RWPE2 (cell line): ENCODE measurements at regions not wholly inside any gene's neighbourhood (a gene's known extent, or its start where the extent isn't known, plus 50 kb on each side); places are given as distances from the start of the nearest gene placed in this dataset.

Experiments
- ATAC-seq: fragments of 200-7000 bp; cut with Tn5 transposase; 3 replicates; pipeline ENCODE4 v1.9.1; 2021; ENCODE audit warnings: low read depth
- DNase-seq: peaks from one replicate; pipeline ENCODE4 v3.0.0-alpha.2; 2020; ENCODE audit warnings: low spot score
- H3K27ac ChIP-seq: fragments of 450-650 bp; 2 replicates; pipeline ENCODE4 v1.5.1; 2017; ENCODE audit warnings: mild to moderate bottlenecking; ENCODE audit not compliant: poor library complexity, severe bottlenecking
- H3K27me3 ChIP-seq: fragments of 250-450 bp; sonication (Bioruptor Pico); 2 replicates; pipeline ENCODE4 v1.5.1; 2021; ENCODE audit warnings: mild to moderate bottlenecking, moderate library complexity; ENCODE audit not compliant: insufficient read depth, poor library complexity, severe bottlenecking
- H3K36me3 ChIP-seq: fragments of 250-450 bp; sonication (Bioruptor Pico); 2 replicates; pipeline ENCODE4 v1.5.1; 2020; ENCODE audit warnings: low read depth, mild to moderate bottlenecking, moderate library complexity
- H3K4me1 ChIP-seq: fragments of 250-450 bp; sonication (Bioruptor Pico); 2 replicates; pipeline ENCODE4 v1.5.1; 2021; ENCODE audit warnings: mild to moderate bottlenecking, moderate library complexity; ENCODE audit not compliant: insufficient read depth, poor library complexity, severe bottlenecking
- H3K4me3 ChIP-seq: fragments of 250-450 bp; sonication (Bioruptor Pico); 2 replicates; pipeline ENCODE4 v1.5.1; 2021; ENCODE audit warnings: mild to moderate bottlenecking, moderate library complexity; ENCODE audit not compliant: severe bottlenecking
- H3K9me3 ChIP-seq: fragments of 250-450 bp; sonication (Bioruptor Pico); 2 replicates; pipeline ENCODE4 v1.5.1; 2021; ENCODE audit warnings: mild to moderate bottlenecking, moderate library complexity; ENCODE audit not compliant: severe bottlenecking
- CTCF ChIP-seq: fragments of 450-650 bp; IDR thresholded peaks from one replicate; pipeline ENCODE4 v1.5.1; 2017; ENCODE audit warnings: mild to moderate bottlenecking, moderate library complexity; ENCODE audit not compliant: poor library complexity, severe bottlenecking

GRCh38 chr2:217325251-217325650, 465.4 kb upstream of the TNP1 start:
- H3K27me3 ChIP-seq: no peaks in the 10 kb centered on the region
- H3K9me3 ChIP-seq: no peaks in the 10 kb centered on the region
- TF ChIP-seq CTCF: no peak
- peaks cover 9% of the 10 kb centered on the region for H3K4me1 ChIP-seq
- H3K36me3 ChIP-seq: no peaks in the 10 kb centered on the region
- DNase-seq (no peak), ATAC-seq (no peak)
- H3K27ac ChIP-seq: no peak overlapping the region
- H3K4me3 ChIP-seq: no peak overlapping the region

GRCh38 chr2:217316743-217317142, 456.9 kb upstream of the TNP1 start:
- DNase-seq (no peak), ATAC-seq (no peak; the same call in 2 of the 3 replicates)
- no peak overlapping the region for H3K27ac ChIP-seq
- no peaks in the 10 kb centered on the region for H3K9me3 ChIP-seq
- no peaks in the 10 kb centered on the region for H3K27me3 ChIP-seq
- peaks cover 5% of the 10 kb centered on the region for H3K4me1 ChIP-seq
- H3K4me3 ChIP-seq: no peak overlapping the region
- TF ChIP-seq CTCF: no peak
- H3K36me3 ChIP-seq: no peaks in the 10 kb centered on the region

GRCh38 chr2:217314021-217314460, 454.2 kb upstream of the TNP1 start:
- Histone ChIP-seq H3K9me3 (no peaks in the 10 kb centered on the region), H3K27me3 (no peaks in the 10 kb centered on the region), H3K36me3 (no peaks in the 10 kb centered on the region), H3K27ac (no peak overlapping the region), H3K4me1 (peaks cover 5% of the 10 kb centered on the region), H3K4me3 (no peak overlapping the region)
- ATAC-seq: no peak
- no peak for DNase-seq
- no peak for TF ChIP-seq CTCF

GRCh38 chr2:217313386-217313785, 453.5 kb upstream of the TNP1 start:
- H3K9me3 ChIP-seq: no peaks in the 10 kb centered on the region
- H3K4me1 ChIP-seq: peaks cover 5% of the 10 kb centered on the region
- H3K4me3 ChIP-seq: no peak overlapping the region
- H3K36me3 ChIP-seq: no peaks in the 10 kb centered on the region
- DNase-seq: no peak
- no peaks in the 10 kb centered on the region for H3K27me3 ChIP-seq
- no peak for TF ChIP-seq CTCF
- no peak overlapping the region for H3K27ac ChIP-seq
- no peak for ATAC-seq

GRCh38 chr2:217309056-217309455, 449.2 kb upstream of the TNP1 start:
- no peak overlapping the region for H3K4me3 ChIP-seq
- ATAC-seq: no peak
- no peaks in the 10 kb centered on the region for H3K27me3 ChIP-seq
- no peak overlapping the region for H3K27ac ChIP-seq
- DNase-seq: no peak
- no peak for TF ChIP-seq CTCF
- H3K36me3 ChIP-seq: no peaks in the 10 kb centered on the region
- H3K4me1 ChIP-seq: peaks cover 7% of the 10 kb centered on the region
- H3K9me3 ChIP-seq: no peaks in the 10 kb centered on the region
